ENCODE measurements at regions not wholly inside any gene's neighbourhood (a gene's known extent, or its start where the extent isn't known, plus 50 kb on each side); places are given as distances from the start of the nearest gene placed in this dataset.

DNA sequence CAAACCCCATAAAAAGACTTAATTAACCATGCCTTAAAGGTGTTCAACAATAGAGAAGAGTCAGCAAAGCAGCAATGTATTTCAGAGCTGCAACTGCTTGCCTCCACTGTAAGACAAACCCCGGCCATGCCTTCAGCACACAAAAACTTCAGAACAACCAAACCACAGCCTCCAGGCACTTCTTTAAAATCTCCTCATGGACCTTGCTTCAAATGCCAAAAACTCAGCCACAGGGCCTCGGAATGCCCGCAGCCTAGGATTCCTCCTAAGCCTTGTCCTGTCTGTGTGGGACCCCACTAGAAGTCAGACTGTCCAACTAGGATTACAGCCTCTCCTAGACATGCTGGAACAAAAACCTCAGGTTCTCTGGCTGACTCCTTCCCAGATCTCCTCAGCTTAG lies 208.1 kb upstream of the DUSP10 start:
- no peak for DNase-seq

- DNase-seq = no peak
These were observed 206.6 kb upstream of the DUSP10 start for GRCh38 chr1:221948459-221948858.

- DNase-seq = no peak
These were observed 205.8 kb upstream of the DUSP10 start for GRCh38 chr1:221947731-221948130.

DNA sequence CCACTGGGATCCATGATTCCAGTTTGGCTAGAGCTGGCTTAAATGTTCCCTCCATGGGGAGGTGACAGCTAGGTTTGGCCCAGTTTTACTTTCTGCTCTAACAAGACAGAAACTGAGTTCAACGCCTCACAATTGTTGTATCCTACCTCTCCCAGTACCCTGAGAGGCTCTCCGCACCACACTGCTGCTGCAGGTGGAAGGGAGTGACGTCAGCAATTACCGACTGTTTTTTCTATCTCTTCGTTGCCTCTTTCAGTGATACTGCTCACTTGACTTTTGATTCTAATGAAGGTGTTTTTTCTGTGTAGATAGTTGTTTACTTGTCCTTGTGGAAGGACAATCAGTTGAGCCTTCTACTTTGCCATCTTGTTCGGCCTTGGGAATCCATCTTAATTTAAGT lies 204.9 kb upstream of the DUSP10 start:
- DNase-seq = no peak

- DNase-seq = no peak
These were observed 203.8 kb upstream of the DUSP10 start for GRCh38 chr1:221945669-221946068.

DNA sequence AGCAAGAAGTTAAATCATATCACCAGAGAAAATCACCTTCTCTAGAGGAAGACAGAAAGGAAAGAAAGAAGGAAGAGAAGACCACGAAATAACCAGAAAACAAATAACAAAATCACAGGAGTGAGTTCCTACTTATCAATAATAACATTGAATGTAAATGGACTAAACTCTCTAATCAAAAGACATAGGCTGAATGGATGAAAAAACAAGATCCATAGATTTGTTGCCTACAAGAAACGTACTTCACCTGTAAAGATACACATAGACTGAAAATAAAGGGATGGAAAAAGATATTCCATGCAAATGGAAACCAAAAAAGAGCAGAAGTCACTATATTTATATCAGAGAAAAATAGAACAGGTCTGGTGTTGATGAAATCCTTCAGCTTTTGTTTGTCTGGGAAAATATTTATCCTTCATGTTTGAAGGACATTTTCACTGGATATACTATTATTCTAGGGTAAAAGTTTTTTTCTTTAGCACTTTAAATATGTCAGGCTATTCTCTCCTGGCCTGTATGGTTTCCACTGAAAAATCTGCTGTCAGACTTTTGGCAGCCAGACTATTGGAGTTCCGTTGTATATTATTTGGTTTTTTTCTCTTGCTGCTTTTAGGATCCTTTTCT lies 202.5 kb upstream of the DUSP10 start:
- DNase-seq = no peak

- DNase-seq = no peak
These were observed 198.7 kb upstream of the DUSP10 start for GRCh38 chr1:221940631-221941030.

DNA sequence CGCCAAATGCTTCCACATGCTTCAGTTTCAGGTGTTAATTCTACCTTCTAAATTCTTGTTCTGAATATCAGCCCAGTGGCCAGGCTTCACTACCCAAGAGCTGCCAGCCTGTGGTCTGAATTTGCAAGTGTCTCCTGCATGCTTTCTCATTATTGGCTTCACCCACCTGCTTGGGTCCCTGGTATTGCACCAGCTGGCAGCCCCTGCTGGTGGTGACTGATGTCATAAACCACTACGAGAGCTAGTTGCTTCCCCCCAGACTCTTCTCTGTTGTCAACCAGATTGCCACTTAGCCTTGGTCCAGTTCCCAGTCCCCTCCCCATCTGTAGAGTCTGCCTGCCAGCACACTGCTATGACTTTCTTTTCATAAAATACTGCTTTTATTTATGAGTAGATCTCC lies 197.7 kb upstream of the DUSP10 start:
- peak in 1 of 14 donors; percentile 12 for DNase-seq

- no peak for DNase-seq
These were observed 195.5 kb upstream of the DUSP10 start for GRCh38 chr1:221937155-221937953.

DNA sequence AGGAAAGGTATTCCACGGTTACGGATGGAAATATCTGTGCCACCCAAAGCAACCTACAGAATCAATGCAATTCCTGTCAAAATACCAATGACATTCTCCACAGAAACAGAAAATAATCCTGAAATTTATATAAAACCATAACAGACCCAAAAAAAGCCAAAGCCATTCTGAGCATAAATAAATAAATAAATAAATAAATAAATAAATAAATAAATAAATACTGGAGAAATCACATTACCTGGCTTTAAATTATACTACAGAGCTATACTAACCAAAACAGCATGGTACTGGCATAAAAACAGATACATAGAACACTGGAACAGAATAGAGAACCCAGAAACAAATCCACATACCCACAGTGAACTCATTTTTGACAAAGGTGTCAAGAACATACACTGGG lies 191.9 kb upstream of the DUSP10 start:
- no peak for DNase-seq

DNA sequence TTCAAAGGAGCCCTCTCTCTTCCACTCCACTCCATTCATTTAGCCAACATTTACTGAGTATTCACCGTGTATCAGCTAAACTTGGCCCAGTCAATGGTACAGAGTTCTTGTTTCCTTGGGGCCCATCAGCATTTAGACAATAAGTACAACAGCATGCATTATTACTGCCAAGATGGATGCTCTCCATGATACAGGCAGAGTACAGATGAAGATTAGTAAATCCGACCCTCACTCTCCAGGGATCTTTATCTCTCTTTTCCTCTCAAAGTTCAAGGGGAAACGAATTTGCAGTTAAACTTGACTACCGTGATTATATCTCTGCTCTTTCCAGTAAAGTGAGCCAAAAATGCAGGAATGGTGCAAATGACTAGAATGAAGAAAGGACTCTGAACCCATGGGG lies 184.6 kb upstream of the DUSP10 start:
- no peak for DNase-seq

- no peak for DNase-seq
These were observed 184.1 kb upstream of the DUSP10 start for GRCh38 chr1:221925947-221926346.

DNA sequence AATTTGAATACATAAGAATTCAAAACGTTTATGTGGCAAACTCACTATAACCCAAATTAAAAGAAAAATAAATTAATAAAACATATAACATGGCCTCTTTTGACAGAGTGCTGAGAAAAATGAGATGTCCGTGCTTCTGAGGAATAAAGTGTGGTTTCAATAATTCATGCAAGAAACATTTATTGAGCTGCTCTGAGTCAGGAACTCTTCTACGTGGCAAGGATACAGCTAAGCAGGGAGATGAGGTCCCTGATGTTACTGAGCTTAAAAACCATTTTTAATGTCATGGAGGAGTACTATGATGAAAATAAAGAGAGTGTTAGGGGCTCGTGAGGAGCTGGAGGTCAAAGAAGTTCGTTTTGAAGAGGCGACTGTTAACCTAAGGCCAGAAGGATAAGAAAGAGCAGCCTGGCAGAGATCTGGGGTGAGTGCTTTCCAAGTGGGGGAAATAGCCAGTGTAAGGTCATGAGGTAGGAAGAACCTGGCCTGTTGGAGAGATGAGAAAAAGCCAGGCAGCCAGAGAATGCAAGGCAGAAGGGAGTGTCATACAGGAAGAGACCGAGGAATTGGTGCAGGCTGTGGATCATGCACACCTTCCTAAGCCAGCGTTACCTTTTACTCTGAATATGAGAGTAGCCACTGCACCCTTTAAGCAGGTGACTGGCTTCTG lies 182.2 kb upstream of the DUSP10 start:
- DNase-seq = no peak

DNA sequence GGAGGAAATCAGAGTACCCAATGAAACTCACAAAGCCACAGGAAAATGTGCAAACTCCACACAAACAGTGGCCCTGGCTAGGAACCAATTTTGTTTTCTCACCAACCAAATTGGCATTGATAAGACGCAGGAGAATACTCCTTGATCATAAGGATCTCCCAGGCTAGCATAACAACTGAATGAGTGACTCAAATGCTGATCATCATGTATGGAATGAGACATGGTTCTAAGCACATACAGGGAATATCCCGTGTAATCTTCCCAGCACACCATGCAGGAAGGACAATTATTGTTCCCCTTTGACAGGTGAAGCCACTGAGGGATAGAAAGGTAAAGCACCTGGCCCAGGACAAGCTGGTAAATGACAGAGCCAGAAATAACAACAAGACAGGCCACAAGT lies 180.0 kb upstream of the DUSP10 start:
- DNase-seq = no peak

GRCh38 chr1:221919743-221920142 lies 177.9 kb upstream of the DUSP10 start:
- DNase-seq = no peak

DNA sequence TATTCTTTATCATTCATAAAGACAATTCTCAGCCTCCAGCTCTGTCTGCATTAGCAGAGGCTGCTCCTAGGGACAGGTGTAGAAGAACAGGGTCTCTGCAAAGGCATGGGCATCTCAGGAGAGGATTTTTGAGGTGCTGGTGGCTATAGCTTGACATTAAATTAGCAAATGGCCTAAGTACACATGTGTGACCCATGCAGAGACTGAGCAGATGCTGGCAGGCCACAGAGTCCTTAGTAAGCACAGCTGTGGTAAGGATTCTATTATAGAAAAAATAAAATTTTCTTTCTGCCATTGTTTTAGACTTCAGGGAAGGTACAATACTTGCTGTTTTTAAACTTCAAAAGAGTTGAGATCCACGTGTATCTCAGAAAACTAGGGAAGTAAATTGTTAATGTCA lies 177.5 kb upstream of the DUSP10 start:
- no peak for DNase-seq

DNA sequence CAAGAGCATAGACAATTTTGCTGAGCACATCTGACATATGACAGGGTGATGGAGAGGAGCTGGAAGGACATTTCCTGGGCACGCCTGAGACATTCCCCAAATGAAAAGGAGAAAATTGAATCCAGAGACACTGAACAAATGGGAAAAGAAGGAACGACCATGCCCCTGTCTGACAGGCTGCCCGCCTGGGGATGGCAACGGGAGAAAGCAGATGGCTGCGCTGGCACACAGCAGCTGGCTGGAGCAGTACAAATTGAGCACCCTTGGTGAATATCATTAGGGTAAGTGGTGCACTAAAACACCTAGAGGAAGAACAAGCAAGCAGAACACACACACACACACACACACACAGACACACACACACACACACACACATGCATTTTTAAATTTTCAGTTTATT lies 174.3 kb upstream of the DUSP10 start:
- no peak for DNase-seq

DNA sequence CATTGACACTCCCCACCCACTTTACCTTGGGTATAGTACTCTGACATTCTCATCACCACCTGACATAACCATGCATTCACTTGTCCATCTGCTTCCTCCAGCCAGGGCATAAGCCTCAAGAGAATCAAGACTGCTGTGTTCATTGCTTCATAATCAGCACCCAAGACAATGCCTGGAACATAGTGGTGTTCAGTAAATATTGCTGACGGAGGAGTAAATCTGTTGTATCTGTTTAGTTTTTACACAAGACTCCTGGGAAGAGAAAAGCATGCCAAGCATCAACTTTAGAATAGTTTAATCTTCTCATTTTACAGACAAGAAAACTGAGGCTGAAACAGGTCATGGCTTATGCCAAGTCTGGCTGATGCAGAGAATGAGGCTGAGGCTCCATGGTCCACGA lies 173.9 kb upstream of the DUSP10 start:
- DNase-seq = no peak

DNA sequence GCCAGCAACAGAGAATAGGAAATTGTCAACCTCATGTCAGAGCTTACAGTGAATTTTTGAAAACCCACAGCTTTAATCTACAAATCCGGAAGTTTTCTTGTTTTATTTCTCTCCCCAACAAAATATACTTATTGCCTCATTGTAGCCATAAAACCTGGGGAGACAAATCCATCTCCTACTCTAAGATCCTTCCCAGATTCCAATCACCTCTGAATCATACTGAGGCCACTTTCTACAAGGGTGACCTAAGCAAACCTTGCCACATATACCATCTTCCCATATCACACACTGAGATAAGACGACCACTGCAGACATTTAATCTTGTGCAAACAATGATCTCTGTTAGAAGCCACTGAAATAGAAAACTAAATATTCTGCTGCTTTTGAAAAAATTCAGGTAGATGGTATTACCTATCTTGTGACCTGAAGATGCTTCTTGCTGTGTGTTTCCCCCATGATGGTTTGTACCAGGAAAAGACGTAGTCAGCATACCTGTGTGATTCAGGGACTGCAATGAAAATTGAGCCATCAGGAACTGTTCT lies 171.5 kb upstream of the DUSP10 start:
- no peak for DNase-seq

- no peak for DNase-seq
These were observed 170.3 kb upstream of the DUSP10 start for GRCh38 chr1:221912230-221912629.

GRCh38 chr1:221911714-221912113 lies 169.8 kb upstream of the DUSP10 start:
- DNase-seq = no peak

DNA sequence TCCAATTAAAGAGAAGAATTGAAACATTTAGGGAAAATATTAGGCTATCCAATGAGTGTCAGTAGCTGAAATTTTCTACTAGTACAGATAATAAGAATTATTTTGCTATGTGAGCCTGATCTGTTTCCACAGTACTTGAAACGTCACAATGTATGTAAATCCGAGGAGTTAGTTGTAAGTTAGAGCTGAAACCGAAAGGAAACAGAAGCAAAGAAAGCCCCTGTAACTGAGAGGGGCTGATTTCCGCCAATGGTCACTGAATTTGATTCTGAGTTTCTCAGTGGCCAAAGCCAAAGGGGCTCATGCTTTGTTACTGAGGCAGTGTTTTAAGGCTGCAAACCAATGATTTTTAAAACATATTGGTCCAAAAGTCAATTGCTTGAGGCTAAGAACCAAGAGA lies 168.3 kb upstream of the DUSP10 start:
- no peak for DNase-seq

DNA sequence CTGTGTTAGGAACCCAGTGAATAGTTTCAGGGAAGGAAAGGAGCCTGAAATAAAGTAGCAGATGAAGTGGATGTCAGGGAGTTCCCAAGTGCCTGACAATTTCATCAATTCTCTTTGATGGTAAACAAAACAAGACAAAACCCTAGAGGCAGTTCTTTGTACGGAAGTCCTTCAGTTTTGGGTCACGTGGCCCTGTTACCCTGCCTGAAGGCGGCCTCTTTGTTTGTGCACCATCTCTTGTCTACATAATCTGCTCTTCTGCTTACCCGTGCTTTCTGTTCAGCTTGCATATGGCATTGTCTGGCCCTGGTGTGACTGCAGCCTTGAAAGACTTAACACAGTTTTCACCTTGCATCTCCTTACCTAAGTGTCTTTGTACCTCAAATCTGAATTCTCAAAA lies 166.7 kb upstream of the DUSP10 start:
- no peak for DNase-seq
